Activated T-helper 9 cell treated with anti-CD3 and anti-CD28 coated beads, Interleukin-2, amount 50 U/mL, for 16 hours (primary cell): ENCODE measurements at regions not wholly inside any gene's neighbourhood (a gene's known extent, or its start where the extent isn't known, plus 50 kb on each side); places are given as distances from the start of the nearest gene placed in this dataset.

Experiments
- DNase-seq: peaks from one replicate; pipeline ENCODE4 v3.0.0-alpha.2; 2020; ENCODE audit warnings: low read depth

DNA sequence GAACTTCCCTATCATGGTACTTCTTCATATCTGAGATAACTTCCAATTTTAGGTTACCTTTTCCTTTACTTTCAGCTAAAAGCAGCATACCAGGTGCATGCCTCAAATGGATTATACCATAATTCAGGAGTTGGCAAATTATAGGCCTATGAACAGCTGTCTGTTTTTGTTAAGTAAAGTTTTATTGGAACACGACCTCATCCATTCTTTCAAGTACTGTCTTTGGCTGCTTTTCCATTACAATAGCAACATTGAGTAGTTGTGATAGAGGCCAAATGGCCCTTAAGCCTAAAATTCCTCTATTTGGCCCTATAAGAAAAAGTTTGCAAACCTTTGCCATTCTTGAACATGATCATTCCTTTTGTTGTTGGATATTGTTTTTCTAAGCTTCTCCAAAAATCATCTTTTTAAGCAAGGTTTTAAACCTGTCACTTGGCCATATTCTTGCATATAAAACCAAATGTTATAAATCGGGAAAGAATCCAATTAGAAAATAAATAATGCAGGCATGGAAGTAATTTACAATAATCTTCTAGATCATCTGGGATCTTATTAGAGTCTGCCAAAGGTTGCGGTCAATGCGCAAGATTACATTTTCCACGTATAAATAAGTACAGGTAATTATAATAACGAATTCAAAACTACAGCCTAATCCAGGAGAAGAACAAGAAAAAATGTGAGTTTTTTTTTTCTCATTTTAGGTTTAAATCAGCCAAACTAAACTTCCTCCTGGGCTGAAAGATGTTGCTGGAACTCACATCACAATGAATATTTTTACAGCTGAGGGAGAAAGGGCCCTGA is 226.5 kb upstream of the ANKRD55 start:
- no peak for DNase-seq

DNA sequence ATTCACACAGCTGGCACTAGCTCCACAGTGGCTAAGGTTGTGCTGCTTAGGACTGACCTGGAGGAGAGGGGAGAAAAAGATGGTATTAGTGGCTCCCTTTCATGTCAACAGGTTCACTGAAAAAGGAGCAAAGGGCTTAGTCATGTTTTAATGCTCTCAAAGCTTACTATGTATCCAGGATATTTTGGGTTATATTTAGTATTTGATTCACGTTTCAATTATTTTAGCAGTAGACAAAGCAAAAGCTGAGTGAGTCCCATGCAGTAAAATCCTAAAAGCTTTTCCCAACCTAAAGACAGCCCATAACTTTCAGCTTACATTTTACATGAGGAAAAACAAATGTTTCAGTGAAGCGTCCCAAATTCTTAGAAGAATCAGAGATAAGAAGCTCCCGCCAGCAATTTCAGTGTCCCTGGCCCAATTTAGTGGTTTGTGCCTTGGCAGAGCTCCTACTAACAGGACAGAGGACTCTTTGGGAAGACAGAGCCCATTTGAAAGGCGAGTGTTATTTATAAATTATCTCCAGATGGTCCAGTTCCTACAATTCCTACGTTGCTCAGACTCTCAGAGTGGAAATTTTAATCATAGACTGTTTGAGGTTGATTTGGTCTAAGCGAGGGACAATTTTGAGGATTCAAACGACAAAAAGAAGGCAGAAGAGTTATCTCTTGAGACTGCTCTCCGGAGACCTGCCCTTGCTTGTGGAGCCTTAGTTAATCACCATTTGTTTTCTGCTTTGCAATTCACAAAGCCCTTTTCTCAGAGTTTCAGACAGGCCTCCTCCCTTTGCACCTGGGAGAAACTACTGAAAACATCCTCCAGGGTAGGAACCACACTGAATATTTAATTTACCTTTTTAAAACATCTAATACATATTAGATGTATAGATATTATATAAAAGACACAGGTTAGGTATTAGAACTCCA is 225.0 kb upstream of the ANKRD55 start:
- no peak for DNase-seq

DNA sequence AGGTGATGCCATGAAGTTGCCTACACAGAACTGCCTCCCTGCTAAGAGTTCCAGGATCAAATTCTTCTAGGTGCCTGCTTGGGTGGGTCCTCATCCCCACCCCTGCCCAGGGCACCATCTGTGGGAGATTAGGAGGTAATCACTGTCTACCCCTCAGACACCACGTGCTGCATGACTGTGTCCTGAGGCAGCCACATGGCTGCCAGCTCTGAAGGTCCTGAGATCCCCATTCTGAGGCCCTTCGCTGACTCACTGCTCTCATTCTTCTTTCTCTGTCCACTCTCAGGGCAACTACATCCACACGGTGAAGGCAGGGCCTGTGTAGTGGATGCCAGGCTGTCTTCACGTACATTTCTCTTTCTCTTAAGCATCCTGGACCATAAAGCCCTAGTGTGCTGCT is 222.9 kb upstream of the ANKRD55 start:
- no peak for DNase-seq

DNA sequence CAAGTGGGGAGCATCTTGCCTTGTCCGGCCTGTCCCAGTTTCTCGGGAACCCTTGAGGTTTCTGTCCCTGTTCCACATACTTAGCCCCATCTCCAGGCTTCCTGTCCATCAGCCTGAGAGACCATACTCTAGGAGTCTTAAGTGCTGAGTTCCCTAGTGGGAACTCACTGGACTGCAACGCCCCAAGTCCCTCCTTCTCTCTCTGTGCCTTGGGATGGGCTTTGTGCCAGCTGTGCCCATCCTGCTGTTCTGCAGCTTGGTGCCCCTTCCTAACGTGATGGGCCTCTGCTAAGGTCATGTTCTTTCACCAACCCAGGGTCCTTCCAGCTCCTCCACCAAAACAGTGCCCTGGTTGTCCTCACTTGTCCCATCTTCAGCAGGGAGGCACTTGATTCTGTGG is 222.3 kb upstream of the ANKRD55 start:
- no peak for DNase-seq

DNA sequence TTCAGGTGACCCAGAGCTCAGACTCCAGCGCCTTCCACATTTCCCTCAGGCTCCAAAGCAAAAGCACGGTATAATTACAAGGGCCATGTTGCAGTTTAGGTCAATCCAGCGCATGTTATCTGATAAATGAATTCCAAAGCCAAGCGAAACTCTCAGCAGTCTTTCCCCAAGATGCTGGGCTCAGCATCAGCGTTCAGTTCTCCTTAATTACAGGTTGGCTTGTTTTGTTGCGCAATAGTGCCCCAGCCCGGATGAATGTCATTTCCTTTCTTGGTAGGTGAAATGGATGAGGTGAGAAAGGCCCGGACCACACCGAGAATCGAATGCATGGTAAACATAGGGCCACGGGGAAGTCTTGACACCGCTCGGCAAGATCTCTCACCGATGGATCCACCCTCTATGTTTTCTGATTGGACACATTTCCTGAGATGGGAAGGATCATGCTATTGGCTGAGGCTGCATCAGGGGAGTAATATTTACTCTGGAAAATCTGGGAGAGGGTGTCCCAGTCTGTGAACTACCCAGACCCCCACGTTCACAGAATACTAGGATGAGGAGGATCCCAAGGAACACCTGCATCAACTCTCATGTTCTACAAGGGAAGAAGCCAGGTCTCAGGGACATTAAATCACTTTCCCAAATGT is 221.2 kb upstream of the ANKRD55 start:
- DNase-seq: no peak

DNA sequence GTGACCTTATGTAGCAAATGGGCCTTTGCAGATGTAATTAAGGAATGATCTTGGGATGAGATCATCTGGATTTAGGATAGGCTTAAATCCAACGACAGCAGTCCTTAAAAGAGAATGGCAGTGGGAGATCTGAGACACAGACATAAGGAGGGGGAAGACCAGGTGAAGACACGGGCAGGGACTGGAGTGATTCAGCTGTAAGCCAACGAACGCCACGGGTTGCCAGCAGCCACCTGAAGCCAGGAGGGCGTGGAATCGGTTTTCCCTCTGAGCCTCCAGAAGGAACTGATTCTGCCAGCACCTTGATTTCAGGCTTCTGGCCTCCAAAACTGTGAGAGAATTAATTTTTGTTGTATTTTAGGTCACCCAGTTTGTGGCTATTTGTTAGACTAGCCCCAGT is 218.6 kb upstream of the ANKRD55 start:
- no peak for DNase-seq

DNA sequence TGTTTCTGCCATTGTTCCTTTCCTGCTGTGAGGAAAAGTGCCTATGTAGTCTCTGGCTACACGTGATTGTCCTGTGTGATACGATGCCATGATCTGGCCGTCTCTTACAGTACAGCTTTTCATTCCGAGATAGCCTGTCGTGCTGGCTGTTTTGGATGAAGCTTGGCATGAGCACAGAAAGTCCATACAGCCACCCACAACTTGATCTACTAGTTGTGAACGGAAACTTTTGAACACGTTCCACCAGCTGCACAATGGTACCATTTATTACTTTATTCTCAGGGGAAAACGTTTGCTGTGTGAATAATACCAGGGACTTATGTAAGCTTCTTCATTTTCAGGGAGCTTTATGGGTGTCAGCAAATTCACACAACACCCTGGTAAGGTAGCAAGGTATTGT is 217.6 kb upstream of the ANKRD55 start:
- DNase-seq: no peak

DNA sequence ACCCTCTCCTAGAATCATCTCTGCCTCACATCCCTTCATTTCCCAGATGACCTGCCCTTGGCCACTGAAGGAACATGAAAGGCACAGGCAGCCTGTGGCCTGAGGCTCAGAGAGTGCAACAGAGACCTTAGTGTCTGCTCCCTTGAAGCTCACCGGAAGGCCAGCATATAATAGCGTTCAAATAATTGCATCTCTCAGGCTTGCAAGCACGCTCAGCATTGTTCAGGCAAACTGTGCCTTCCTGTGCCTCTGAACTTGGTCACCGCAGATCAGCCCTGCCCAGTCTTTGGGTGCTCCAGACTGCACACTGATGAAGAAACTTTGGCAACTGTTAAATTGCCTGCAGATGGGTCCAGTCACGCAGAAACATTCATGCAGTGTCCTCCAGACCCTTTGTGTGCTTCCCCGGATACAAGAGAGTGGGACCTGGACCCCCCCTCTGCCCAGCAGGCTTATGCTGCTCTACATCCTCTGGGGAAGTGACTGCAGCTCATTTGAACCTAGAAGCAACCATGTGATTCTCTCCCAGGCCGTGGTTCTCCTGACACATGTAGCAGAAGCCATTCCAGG is 216.0 kb upstream of the ANKRD55 start:
- DNase-seq: no peak

DNA sequence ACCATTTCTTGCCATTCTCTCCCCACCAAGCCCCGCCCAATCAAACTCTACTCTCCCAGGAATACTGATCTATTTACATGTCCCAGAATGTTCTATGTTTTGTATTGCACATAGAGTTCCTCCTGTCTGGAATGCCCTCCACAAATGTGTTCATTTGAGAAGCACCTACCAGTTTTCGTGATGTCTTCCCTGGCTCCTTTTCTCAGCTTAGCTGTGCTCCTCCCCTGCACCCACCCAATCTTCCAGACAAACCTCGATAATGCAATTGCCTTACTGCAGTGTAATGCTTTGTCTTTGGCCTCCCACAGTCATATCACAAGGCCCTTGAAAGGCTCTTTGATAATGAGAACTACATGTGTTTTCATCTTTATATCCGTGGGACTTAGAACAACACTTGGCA is 214.5 kb upstream of the ANKRD55 start:
- no peak for DNase-seq

DNA sequence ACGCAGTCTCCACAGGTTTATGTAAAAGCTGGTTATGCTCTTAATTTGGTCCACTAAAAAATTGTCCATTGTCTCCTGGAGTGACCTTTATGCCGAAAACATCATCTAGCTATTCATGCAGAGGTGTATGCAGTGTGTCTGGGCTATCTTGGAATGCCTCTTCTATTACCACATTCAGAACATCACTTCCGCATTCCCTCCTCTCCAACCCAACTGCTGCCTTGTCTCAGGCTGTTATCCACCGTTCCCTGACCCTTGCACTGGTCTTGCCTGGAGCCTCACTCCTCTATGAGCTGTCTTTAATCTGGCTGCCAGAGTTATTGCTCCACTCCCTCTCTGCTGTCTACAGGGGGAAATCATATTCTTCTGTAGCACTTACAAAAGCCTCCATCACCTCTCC is 214.1 kb upstream of the ANKRD55 start:
- no peak for DNase-seq

DNA sequence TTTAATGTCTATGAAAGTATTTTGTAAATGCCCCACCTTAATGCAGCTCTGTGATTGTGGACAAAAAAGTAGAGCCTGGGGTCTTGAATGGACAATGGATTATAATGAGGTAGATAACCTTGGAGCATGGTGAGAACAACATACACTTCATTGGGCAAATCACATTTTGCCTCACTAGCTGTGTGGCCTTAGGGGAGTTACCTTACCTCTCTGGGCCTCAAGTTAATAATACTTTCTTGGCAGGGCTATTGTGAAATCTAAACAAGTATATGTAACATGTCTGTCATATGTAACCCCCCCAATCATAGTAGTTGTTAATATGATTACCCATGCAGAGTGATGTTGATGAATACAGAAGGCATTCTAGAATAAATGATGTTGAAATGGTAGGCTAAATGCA is 213.6 kb upstream of the ANKRD55 start:
- no peak for DNase-seq

DNA sequence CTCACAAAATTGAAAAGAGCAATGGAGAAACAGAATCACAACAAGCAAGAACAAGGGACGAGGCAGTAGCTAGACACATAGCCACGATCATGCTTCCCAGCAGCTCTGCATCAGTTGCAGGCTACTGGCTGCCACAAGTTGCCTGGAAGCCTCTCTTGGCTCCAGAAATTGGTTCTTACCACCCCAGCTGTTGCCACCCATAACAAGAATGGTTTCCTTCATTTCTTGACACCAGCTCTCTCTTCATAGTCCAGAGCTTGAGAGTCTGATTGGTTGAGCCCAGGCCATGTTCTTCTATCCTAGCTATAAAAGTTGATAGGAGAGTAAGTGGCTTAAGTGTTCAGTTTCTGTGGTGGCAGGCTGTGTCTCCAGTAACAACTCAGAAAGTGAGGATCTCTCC is 210.7 kb upstream of the ANKRD55 start:
- DNase-seq: no peak

DNA sequence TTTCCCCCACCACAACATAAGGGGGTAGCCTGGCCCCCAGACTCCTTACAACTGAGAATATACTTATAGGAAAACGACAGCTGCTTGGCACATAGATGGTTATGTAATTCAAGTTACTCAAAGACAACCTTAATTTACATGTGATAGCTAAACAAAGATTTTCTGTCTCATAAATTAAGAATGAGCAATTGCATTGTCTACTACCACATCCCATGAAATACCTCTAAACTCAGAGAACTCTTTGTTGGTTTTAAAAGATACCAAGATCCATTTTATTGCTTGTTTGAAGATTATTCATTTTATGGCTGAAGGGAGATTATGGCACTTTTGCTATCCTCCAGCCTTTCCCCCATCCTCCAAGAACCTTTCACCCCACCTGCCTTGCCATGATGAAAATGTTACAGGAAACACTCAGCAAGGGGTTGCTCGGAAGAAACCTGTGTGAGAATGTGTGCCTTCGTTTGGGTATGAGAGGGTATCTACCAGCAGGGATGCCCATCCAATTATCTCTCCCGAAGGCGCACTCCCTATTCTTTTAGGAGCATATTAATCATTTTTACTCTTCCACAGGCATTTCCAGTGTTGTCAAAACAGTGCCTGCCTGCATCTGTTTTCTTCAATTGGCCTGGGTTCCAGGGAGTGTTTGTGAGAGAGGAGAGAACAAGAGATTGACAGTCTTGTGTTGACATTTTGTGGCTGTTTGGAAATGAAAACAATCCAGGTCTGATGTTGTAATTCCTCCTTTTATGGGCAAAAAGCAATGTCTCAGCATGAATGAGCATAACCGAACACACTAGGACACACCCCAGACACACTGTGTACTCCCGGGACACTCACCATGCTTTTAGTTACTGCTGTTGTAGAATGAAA is 208.0 kb upstream of the ANKRD55 start:
- no peak for DNase-seq

DNA sequence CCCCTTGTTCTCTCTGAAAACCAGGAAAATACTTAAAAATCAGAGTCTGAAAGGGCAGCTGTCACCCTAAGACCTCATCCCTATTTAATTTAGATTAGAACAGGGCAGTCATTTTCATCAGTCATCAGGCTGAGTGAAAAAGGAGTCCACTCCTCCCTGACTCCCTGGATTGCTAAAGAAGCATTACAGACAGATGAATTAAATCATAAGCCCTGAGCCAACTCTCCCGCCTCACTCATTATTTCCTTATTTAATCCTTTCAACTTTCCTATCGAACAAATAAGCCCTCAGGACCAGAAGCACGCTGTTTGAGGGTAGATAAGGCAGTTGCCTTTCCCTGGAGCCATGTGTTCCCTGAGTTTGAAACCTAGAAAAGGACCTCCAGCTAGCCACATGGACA is 201.9 kb upstream of the ANKRD55 start:
- DNase-seq: no peak

DNA sequence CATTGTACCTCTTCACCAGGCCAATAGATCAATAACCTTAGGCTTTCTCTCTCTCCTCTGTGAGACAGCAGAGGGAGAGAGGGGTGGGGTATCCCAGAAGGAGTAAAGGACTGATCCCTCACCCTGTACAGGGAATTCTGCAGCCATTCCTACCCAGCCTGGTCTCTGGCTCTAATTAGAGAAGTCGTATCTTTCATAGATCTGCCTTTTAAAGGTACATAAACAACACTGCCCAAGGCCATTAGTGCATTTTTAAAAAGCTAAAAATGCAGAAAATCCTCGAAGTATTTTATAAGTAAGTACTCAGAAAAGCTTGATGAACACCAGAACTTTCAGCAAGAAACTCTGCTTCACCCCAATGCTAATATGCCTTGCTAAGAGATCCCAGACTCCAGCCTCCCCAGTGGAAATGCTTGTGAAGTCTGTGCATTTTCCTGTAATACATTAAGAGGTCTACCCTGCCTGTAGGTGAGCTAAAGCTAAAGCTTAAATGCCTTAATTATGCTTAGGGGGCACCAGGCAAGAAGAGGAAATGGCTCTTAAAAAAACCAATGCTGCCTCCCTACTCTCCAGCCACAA is 200.0 kb upstream of the ANKRD55 start:
- no peak for DNase-seq

DNA sequence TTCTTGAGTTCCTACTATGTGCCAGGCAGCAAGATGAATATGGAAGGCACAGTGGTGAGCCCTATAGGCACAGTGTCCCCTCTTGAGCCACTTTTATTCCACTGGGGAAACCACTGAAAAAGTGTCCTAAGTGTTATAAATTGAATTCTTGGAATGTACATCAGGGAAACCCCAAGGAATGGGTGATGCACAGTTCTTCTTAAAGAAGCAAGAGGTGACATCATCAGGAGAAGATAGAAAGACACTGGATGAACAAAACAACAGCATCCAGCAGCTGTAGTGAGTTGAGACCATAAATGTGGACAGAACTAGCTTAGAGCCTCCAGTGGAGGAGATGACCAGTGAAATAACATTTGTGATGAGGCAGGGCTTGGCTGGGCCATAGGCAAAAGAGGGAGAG is 199.2 kb upstream of the ANKRD55 start:
- DNase-seq: no peak

DNA sequence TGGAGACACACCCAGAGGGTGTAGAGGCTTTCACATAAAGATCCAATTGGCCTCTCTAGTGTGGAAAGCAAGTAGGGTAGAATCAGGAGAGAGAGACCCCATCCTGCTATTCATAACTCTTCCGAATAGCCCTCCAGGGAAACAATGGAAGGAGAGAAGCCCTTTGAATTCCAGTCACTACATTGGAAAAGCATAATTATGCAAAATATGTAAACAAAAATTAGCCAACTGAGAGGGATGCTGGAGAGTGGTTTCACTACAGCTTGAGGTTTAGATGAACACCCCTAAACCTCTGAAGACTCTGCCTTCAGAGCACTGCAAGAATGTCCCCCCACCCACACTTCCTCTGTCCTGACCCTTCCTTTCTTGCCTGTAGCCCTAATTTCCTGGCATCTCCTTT is 197.3 kb upstream of the ANKRD55 start:
- no peak for DNase-seq

DNA sequence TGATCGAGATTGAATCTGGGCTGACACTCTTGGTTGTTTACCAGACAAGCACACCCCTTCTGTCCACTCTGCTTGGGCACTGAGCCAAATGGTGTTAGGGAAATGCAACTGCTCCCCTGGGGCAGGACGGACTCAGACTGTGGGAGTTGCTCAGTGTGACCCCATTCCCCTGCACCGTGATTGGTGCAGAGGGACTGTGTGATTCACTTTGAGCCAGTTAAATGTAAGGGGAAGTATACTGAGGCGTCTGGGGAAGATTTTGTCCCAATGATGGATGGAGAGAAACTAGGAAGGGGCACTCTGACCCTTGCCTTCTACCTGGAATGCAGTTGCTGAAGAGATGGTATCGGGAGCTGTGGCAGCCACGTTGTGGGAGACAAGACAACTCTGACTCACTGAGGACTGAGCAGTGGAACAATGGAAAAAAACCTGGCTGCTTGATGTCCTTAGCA is 196.0 kb upstream of the ANKRD55 start:
- DNase-seq: no peak

DNA sequence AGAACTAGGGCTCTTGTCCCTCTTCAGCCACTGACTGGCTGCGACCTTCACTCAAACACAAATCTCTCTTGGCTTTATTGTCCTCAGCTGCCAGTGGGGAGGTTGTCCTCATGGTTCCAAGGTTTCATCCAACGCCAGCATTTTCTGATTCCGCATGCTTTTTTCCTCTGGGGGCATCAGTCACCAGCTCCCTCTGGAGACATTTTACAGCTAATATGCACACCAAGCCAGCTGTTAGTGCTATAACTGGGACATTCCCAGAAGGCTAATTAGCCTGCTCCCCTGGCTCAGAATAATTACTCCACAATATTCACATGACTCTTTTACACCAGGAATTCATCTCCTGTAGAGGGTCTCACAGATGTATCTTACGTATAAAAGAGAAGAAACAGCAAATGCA is 193.6 kb upstream of the ANKRD55 start:
- DNase-seq: no peak

DNA sequence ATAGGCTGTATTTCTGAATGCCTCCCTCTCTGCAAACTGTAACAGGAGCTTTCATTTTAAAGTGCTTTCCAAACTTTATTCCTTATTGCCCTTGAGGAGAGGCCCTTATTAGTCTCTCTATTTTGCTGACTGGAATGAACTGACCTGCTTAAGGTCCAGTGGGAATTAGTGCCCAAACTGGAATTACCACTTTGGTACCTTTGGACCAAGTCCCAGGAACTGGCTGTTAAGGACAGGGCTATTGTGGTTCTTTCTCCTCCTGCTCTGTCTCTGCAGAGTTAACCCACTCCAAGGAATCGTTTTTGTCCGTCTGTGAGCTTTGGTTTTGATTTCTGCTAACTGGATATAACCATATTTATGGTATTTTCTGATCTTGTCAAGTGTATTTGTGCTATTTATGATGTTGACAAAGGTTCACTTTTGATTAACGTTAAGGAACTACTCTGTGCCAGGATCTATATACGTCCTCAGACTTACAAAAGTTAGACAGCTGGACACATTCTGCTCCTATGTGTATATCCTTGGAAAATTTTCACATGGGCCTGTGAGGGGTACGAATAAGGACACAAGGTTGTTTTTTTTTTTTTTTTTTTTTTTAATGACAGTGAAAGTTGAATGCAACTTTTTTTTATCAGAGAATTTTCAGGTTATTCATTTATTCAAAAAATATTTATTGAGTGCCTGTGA is 189.1 kb upstream of the ANKRD55 start:
- no peak for DNase-seq
